ENCODE measurements at regions not wholly inside any gene's neighbourhood (a gene's known extent, or its start where the extent isn't known, plus 50 kb on each side); places are given as distances from the start of the nearest gene placed in this dataset.

GRCh38 chr18:10121786-10122515 lies 208.1 kb downstream of the VAPA start:
- H3K36me3 ChIP-seq (ENCODE audit: control insufficient read depth in 4 of 4, insufficient read depth in 4 of 4, low read length in 4 of 4): no peaks in the 10 kb centered on the region
- H3K27ac ChIP-seq (ENCODE audit: low read depth in 1 of 2, low read length in 1 of 2): peak overlapping the region in 1 of 2 donors; percentile 18
- 60 to 79% methylated on average over 11 of the region's 11 CpGs for WGBS, 2 donors
- H3K4me1 ChIP-seq (ENCODE audit: control insufficient read depth in 5 of 5, insufficient read depth in 5 of 5, low read length in 5 of 5): peaks cover 4 to 31% (median 5%) of the 10 kb centered on the region in 5 donors
- DNase-seq (peak; percentile 55 to 86 (median 71)), ATAC-seq (ENCODE audit: insufficient read depth, low FRiP score) (peak; percentile 78)
- no peak overlapping the region for H3K9ac ChIP-seq (ENCODE audit: insufficient read depth in 1 of 2, low read length in 2 of 2)
- no peak for TF ChIP-seq CTCF (IDR thresholded peaks at IDR 0.05; ENCODE audit: control extremely low read depth, extremely low read depth)
- no peaks in the 10 kb centered on the region for H3K27me3 ChIP-seq (ENCODE audit: control insufficient read depth in 3 of 3, insufficient read depth in 3 of 3, low read length in 2 of 3)
- H3K4me3 ChIP-seq: no peak overlapping the region
- H3K9me3 ChIP-seq (ENCODE audit: control insufficient read depth in 4 of 4, insufficient read depth in 3 of 4, low read length in 3 of 4): peaks cover 0 to 5% (median under 1%) of the 10 kb centered on the region in 4 donors

- peaks cover 4 to 38% (median 7%) of the 10 kb centered on the region in 5 donors for H3K4me1 ChIP-seq (ENCODE audit: control insufficient read depth in 5 of 5, insufficient read depth in 5 of 5, low read length in 5 of 5)
- peak overlapping the region; percentile 1 to 11 for H3K27ac ChIP-seq (ENCODE audit: low read depth in 1 of 2, low read length in 1 of 2)
- no peaks in the 10 kb centered on the region for H3K27me3 ChIP-seq (ENCODE audit: control insufficient read depth in 3 of 3, insufficient read depth in 3 of 3, low read length in 2 of 3)
- no peaks in the 10 kb centered on the region for H3K36me3 ChIP-seq (ENCODE audit: control insufficient read depth in 4 of 4, insufficient read depth in 4 of 4, low read length in 4 of 4)
- peaks cover 0 to 5% (median 1%) of the 10 kb centered on the region in 4 donors for H3K9me3 ChIP-seq (ENCODE audit: control insufficient read depth in 4 of 4, insufficient read depth in 3 of 4, low read length in 3 of 4)
- H3K9ac ChIP-seq (ENCODE audit: insufficient read depth in 1 of 2, low read length in 2 of 2): no peak overlapping the region
- 69 to 77% methylated on average over 19 of the region's 19 CpGs for WGBS, 2 donors
- ATAC-seq (ENCODE audit: insufficient read depth, low FRiP score) (no peak), DNase-seq (peak in 2 of 3 donors; percentile 19 to 42)
- TF ChIP-seq CTCF (IDR thresholded peaks at IDR 0.05; ENCODE audit: control extremely low read depth, extremely low read depth): no peak
- no peak overlapping the region for H3K4me3 ChIP-seq
Measured at GRCh38 chr18:10122988-10123950, 209.5 kb downstream of the VAPA start.

- no peak for ATAC-seq (ENCODE audit: insufficient read depth, low FRiP score)
- WGBS, 2 donors: 96 to 97% methylated on average over 9 of the region's 9 CpGs
- Histone ChIP-seq H3K27me3 (ENCODE audit: control insufficient read depth in 3 of 3, insufficient read depth in 3 of 3, low read length in 2 of 3) (no peaks in the 10 kb centered on the region), H3K9ac (ENCODE audit: insufficient read depth in 1 of 2, low read length in 2 of 2) (no peak overlapping the region), H3K4me3 (no peak overlapping the region), H3K27ac (ENCODE audit: low read depth in 1 of 2, low read length in 1 of 2) (no peak overlapping the region), H3K9me3 (ENCODE audit: control insufficient read depth in 4 of 4, insufficient read depth in 3 of 4, low read length in 3 of 4) (peaks cover 0 to 5% (median 1%) of the 10 kb centered on the region in 4 donors), H3K4me1 (ENCODE audit: control insufficient read depth in 5 of 5, insufficient read depth in 5 of 5, low read length in 5 of 5) (peaks cover 4 to 38% (median 7%) of the 10 kb centered on the region in 5 donors), H3K36me3 (ENCODE audit: control insufficient read depth in 4 of 4, insufficient read depth in 4 of 4, low read length in 4 of 4) (no peaks in the 10 kb centered on the region)
- no peak for DNase-seq
- TF ChIP-seq CTCF (IDR thresholded peaks at IDR 0.05; ENCODE audit: control extremely low read depth, extremely low read depth): no peak
Measured at GRCh38 chr18:10124071-10124470, 210.3 kb downstream of the VAPA start.
